HEK293 (cell line): ENCODE measurements at regions not wholly inside any gene's neighbourhood (a gene's known extent, or its start where the extent isn't known, plus 50 kb on each side); places are given as distances from the start of the nearest gene placed in this dataset.

Experiments used
- ZNF148 ChIP-seq: fragments of 450-650 bp; formaldehyde crosslinking; IDR thresholded peaks from 2 replicates; pipeline ENCODE4 v1.5.0; 2017; ENCODE audit warnings: missing biosample characterization, missing genetic modification characterization, borderline replicate concordance
- ZNF777 ChIP-seq: fragments of 450-650 bp; formaldehyde crosslinking; IDR thresholded peaks from 2 replicates; pipeline ENCODE4 v1.5.1; 2017; ENCODE audit warnings: missing biosample characterization, missing genetic modification characterization, borderline replicate concordance

GRCh38 chrX:147072747-147073146 lies 258.2 kb upstream of the CXorf51A start:
- no peak for TF ChIP-seq ZNF777 (tag by site-specific recombination)
- no peak for TF ChIP-seq ZNF148 (tag by site-specific recombination)
